A549 (cell line): ENCODE measurements at regions not wholly inside any gene's neighbourhood (a gene's known extent, or its start where the extent isn't known, plus 50 kb on each side); places are given as distances from the start of the nearest gene placed in this dataset.

Source experiments
- CEBPB ChIP-seq, 2 experiments: fragments of >200 bp in 1 of 2; sonication (Bioruptor Twin) in 1 of 2; formaldehyde crosslinking in 1 of 2; IDR thresholded peaks; 2 replicates each; pipeline ENCODE4 v1.6.1; 2012 to 2016
- CTCF ChIP-seq: fragments of >200 bp; sonication (Bioruptor Twin); formaldehyde crosslinking; IDR thresholded peaks from 3 replicates; pipeline ENCODE4 v1.5.1; 2016
- E2F6 ChIP-seq: IDR thresholded peaks from 2 replicates; pipeline ENCODE4 v1.6.1; 2012; ENCODE audit warnings: low read depth, borderline replicate concordance
- ELK1 ChIP-seq: fragments of 150-350 bp; IDR thresholded peaks from 2 replicates; pipeline ENCODE4 v1.6.1; 2014; ENCODE audit warnings: low read depth, mild to moderate bottlenecking, low read length
- EP300 ChIP-seq, 2 experiments: fragments of >200 bp; sonication (Bioruptor Twin); formaldehyde crosslinking; IDR thresholded peaks; 2 replicates in 1 of 2; 3 replicates in 1 of 2; pipeline ENCODE4 v1.6.1; 2016 to 2017
- HEYL ChIP-seq: fragments of 250-450 bp; sonication (Bioruptor Pico); IDR thresholded peaks from 2 replicates; pipeline ENCODE4 v1.8.0; 2021; ENCODE audit warnings: mild to moderate bottlenecking, moderate library complexity
- RAD21 ChIP-seq, 2 experiments: fragments of >200 bp in 1 of 2; sonication (Bioruptor Twin) in 1 of 2; formaldehyde crosslinking in 1 of 2; IDR thresholded peaks in 1 of 2; conservative IDR thresholded peaks in 1 of 2; 2 replicates in 1 of 2; 3 replicates in 1 of 2; pipeline ENCODE4 v1.6.1; 2012 to 2018; ENCODE audit warnings: inconsistent platforms in 1 of 2
- RFX5 ChIP-seq: fragments of 450-650 bp; IDR thresholded peaks from 2 replicates; pipeline ENCODE4 v1.7.1; 2014; ENCODE audit warnings: antibody characterized with exemption, mild to moderate bottlenecking, moderate library complexity

GRCh38 chr11:112460141-112460540, 199.5 kb upstream of the PLET1 start:
- TF ChIP-seq EP300 (IDR thresholded peaks at IDR 0.05) (no peak), CEBPB (IDR thresholded peaks at IDR 0.05) (no peak), CTCF (no peak), HEYL (CRISPR knock-in tag) (no peak), RFX5 (no peak), E2F6 (no peak), RAD21 (conservative IDR thresholded peaks at IDR 0.05 in 1 of 2, IDR thresholded peaks at IDR 0.05 in 1 of 2) (no peak), ELK1 (no peak)
